ENCODE measurements at regions not wholly inside any gene's neighbourhood (a gene's known extent, or its start where the extent isn't known, plus 50 kb on each side); places are given as distances from the start of the nearest gene placed in this dataset.

DNA sequence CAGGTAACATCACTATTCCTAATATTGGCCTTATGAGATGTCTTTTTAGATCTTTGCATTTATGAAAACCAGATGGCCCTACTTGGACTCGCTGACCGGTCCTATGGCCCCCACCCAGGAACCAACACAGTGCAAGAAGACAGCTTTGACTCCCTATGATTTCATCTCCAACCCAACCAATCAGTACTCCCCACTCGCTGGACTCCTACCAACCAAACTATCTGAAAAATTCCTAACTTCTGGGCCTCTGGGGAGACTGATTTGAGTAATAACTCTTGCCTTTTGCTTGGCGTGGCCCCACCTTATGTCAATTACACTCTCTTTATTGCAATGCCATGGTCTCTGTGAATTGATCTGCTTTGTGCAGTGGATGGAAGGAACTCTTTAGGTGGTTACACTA is 828.9 kb downstream of the CDH11 start:
- H3K4me3 ChIP-seq (ENCODE audit: low read depth, low read length), result no peak overlapping the region
- TF ChIP-seq, protein P1, sequence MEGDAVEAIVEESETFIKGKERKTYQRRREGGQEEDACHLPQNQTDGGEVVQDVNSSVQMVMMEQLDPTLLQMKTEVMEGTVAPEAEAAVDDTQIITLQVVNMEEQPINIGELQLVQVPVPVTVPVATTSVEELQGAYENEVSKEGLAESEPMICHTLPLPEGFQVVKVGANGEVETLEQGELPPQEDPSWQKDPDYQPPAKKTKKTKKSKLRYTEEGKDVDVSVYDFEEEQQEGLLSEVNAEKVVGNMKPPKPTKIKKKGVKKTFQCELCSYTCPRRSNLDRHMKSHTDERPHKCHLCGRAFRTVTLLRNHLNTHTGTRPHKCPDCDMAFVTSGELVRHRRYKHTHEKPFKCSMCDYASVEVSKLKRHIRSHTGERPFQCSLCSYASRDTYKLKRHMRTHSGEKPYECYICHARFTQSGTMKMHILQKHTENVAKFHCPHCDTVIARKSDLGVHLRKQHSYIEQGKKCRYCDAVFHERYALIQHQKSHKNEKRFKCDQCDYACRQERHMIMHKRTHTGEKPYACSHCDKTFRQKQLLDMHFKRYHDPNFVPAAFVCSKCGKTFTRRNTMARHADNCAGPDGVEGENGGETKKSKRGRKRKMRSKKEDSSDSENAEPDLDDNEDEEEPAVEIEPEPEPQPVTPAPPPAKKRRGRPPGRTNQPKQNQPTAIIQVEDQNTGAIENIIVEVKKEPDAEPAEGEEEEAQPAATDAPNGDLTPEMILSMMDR (conservative IDR thresholded peaks at IDR 0.05; ENCODE audit: low read depth, low read length), result no peak
- DNase-seq (ENCODE audit: low read depth), result no peak

DNA sequence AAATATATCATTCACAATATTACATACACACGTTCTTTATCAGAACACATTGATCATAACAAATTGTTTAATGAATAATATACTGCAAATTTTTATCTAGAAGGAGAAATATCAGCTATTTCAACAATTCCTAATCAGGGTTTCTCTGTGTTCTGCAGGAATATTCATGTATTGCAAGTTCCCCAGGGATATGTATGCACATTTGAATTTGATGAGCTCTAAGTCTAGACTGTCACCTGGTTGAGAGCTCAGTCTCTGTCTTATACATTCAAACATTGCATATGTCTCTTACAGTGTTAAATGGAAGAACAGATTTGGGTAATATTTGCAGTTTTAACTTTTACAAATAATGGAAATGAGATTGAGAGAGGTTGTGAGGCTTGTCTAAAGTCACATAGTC is 829.7 kb downstream of the CDH11 start:
- H3K4me3 ChIP-seq (ENCODE audit: low read depth, low read length), result no peak overlapping the region
- TF ChIP-seq, protein P1 (conservative IDR thresholded peaks at IDR 0.05; ENCODE audit: low read depth, low read length), result no peak
- no peak for DNase-seq (ENCODE audit: low read depth)

DNA sequence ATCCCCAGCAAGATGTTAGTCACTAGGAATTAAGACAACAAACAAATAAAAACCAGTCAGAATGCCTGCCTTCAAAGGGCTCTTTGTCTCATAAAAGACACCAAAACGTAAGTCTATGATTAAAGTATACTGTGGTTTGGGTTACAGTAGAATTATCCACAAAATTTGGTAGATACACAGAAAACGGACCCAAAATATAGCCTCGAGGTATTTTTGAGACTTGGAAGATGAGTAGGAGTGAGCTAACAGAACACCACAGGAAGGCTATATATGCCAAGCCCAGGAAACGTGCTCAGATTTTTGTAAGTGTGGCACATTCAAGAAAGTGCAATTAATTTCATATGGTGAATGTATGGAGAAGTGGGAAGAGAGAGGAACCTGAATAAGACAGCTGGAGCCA is 831.4 kb downstream of the CDH11 start:
- H3K4me3 ChIP-seq (ENCODE audit: low read depth, low read length), result no peak overlapping the region
- TF ChIP-seq, protein P1 (conservative IDR thresholded peaks at IDR 0.05; ENCODE audit: low read depth, low read length), result no peak
- DNase-seq (ENCODE audit: low read depth), result no peak

DNA sequence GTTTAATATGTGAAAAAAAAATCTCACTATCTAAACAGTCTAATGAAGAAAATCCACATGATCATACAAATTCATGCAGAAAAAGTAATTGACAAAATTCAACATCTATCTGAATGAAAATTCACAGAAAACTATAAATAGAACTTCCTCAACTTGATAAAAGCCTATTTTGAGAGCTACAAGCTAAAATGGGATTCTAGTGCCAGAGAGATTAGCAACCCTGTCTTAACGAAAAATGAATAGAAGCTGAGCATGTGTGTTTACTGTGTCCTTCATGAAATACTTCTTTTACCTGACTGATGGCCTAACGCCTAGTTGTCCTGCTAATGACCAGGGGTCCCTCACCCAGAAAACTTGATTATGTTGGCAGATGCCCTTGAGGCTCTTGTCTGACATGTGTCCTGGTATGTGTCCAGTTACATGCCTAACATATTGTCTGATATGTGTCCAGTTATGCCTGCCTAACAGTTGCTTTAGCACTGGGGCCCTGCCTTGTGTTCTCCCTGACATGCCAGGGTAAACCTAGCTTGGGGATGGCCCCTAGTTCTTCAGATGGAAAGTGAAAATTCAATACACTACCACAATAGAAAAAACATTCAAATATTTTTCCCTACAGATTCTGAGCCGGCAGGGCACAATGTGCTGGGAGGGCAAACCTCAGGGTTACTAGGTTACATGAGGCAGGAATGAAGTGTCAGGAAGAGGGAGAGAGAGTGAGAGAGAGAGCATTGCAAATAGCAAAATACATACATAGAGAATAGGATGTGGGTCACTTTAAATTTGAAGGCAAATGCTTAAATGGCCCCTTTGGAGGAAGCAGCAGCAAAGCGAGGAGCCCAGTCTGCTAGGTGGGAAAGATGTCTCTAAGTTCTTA is 834.0 kb downstream of the CDH11 start:
- no peak for DNase-seq (ENCODE audit: low read depth)
- TF ChIP-seq, protein P1 (conservative IDR thresholded peaks at IDR 0.05; ENCODE audit: low read depth, low read length), result no peak
- H3K4me3 ChIP-seq (ENCODE audit: low read depth, low read length), result no peak overlapping the region

DNA sequence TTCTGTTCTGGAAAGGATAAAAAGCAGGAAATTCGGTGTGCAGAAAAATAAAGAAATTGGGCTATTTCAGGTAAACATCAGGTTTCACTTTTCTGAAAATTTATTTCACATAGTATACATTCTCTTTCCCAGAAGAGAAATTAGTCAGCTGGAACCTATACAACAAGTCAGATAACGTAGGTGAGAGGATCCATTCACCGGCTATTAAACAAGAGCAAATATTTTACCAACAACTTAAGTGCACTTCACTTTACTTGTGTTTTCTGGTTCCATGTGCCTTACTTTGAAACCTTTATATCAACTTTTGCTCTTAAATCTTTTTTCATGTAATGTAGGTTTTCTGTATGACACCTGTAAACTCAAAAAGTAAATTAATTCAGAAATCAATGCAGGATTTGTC is 839.7 kb downstream of the CDH11 start:
- TF ChIP-seq, protein P1 (conservative IDR thresholded peaks at IDR 0.05; ENCODE audit: low read depth, low read length), result no peak
- DNase-seq (ENCODE audit: low read depth), result no peak
- H3K4me3 ChIP-seq (ENCODE audit: low read depth, low read length), result no peak overlapping the region

DNA sequence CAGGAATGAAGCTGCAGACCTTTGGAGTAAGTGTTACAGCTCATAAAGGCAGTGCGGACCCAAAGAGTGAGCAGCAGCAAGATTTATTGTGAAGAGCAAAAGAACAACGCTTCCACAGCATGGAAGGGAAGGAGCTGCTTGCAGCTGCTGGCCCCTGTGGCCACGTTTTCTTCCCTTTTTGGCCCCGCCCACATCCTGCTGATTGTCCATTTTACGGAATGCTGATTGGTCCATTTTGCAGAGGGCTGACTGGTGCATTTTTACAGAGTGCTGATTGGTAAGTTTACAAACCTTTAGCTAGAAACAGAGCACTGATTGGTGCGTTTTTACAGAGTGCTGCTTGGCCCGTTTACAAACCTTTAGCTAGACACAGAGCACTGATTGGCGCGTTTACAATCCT is 841.5 kb downstream of the CDH11 start:
- TF ChIP-seq, protein P1 (conservative IDR thresholded peaks at IDR 0.05; ENCODE audit: low read depth, low read length), result no peak
- H3K4me3 ChIP-seq (ENCODE audit: low read depth, low read length), result no peak overlapping the region
- no peak for DNase-seq (ENCODE audit: low read depth)

DNA sequence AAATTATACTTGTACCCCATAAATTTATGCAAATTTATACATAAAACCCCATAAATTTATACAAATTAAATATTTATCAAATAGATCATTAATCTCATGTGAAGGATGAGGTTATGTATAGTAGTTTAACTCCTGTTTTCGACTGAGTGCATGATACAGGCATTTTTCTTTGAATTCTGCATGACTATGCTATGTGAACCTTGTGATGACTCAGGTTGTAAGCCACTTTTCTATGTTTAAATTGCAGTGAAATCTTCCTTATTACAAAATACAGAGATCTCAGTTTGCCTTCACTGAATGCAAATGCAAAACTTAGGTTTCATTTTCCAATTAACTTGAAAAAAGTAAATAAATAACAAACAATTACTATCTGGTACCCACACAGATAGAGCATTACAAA is 843.7 kb downstream of the CDH11 start:
- no peak overlapping the region for H3K4me3 ChIP-seq (ENCODE audit: low read depth, low read length)
- TF ChIP-seq, protein P1 (conservative IDR thresholded peaks at IDR 0.05; ENCODE audit: low read depth, low read length), result no peak
- no peak for DNase-seq (ENCODE audit: low read depth)
